Adrenal gland (tissue), 9 donors: ENCODE measurements at regions not wholly inside any gene's neighbourhood (a gene's known extent, or its start where the extent isn't known, plus 50 kb on each side); places are given as distances from the start of the nearest gene placed in this dataset.
A peak's percentile ranks its signal among the peaks of the same experiment; 100 is the strongest.

Source experiments
- DNase-seq, 7 donors: peaks; one replicate each; pipeline ENCODE4 v3.0.0-alpha.2; 2019 to 2020
- H3K27ac ChIP-seq, 5 donors: fragments of 200-600 bp; sonication (generic) in 4 of 5; 1 replicate in 3 of 5; 2 replicates in 2 of 5; pipeline versions ENCODE4 v1.5.1 to v1.8.0; 2016 to 2020; ENCODE audit warnings: mild to moderate bottlenecking in 1 of 5
- H3K27me3 ChIP-seq: fragments of 200-600 bp; 2 replicates; pipeline ENCODE4 v1.8.0; 2021
- H3K36me3 ChIP-seq, 2 donors: fragments of 200-600 bp; replicated peaks in 1 of 2; 1 replicate in 1 of 2; 2 replicates in 1 of 2; pipeline versions ENCODE4 v1.5.1 to v1.8.0; 2018 to 2022
- H3K4me1 ChIP-seq, 2 donors: fragments of 200-600 bp; replicated peaks in 1 of 2; 1 replicate in 1 of 2; 2 replicates in 1 of 2; pipeline versions ENCODE4 v1.5.1 to v1.8.0; 2018 to 2021
- H3K4me3 ChIP-seq, 4 donors: fragments of 200-600 bp; sonication (generic) in 3 of 4; one replicate each; pipeline ENCODE4 v1.5.1; 2016 to 2018
- H3K9me3 ChIP-seq, 3 donors: fragments of 200-600 bp; sonication (generic) in 1 of 3; replicated peaks in 1 of 3; 1 replicate in 2 of 3; 2 replicates in 1 of 3; pipeline versions ENCODE4 v1.5.1 to v1.8.0; 2016 to 2021
- POLR2A ChIP-seq, 2 donors: fragments of 450-650 bp; IDR thresholded peaks; one replicate each; pipeline ENCODE4 v1.6.1; 2017; ENCODE audit warnings: antibody characterized with exemption in 2 of 2, mild to moderate bottlenecking in 2 of 2, moderate library complexity in 1 of 2
- WGBS, 4 donors: extraction: QIAGEN DNeasy Blood & Tissue Kit in 2 of 4; methylation state at CpG; one replicate each; pipeline versions ENCODE4 v1.1.5 to v1.1.7; 2013 to 2017; 5-methylcytosine and 5-hydroxymethylcytosine counted together
- intact Hi-C, 2 donors: fragments of 100-400 bp; cut with DNase I; formaldehyde crosslinking; loops; one replicate each; pipeline versions ENCODE4 v1.14.1 to v1.15.0; 2022 to 2023
- TF ChIP-seq, protein P1 (sequence below), 6 experiments: fragments of 450-650 bp in 4 of 6; fragments of 200-600 bp in 2 of 6; sonication (generic) in 1 of 6; IDR thresholded peaks; 1 replicate in 5 of 6; 2 replicates in 1 of 6; pipeline versions ENCODE4 v1.5.1 to v1.8.0; 2016 to 2021; ENCODE audit warnings: antibody characterized with exemption in 6 of 6, mild to moderate bottlenecking in 2 of 6, moderate library complexity in 1 of 6
- donor health status: healthy with polysubstance abuse.
- donor health status: Bipolar disorder and iron deficiency.
- donor health status: DM: yes; HTN: yes; CAD: no.
- donor health status: DM: no; HTN: no; CAD: no.
- donor health status: DM: no; HTN: no; CAD: no.

DNA sequence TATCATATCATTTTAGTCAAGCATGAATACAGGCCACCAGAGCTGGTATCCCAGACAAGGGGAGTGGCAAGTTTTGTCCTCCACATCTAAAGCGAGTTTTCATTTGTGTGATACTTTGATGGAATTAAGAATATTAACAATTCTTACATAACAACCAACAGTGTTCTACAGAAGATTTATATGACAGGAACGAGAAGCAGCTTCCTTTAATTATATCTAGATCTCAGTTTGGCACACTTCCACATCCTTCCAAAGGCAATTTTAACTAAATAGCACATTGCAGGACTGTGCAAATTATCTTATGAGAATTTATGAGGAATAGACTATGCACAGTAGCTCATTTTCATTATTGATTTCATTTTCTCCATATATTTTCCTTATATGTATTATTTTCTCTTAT, 121.2 kb upstream of the GUCY1A1 start:
- no peak overlapping the region for H3K4me3 ChIP-seq
- no peak overlapping the region for H3K27ac ChIP-seq
- H3K9me3 ChIP-seq, result no peaks in the 10 kb centered on the region
- TF ChIP-seq, protein P1, sequence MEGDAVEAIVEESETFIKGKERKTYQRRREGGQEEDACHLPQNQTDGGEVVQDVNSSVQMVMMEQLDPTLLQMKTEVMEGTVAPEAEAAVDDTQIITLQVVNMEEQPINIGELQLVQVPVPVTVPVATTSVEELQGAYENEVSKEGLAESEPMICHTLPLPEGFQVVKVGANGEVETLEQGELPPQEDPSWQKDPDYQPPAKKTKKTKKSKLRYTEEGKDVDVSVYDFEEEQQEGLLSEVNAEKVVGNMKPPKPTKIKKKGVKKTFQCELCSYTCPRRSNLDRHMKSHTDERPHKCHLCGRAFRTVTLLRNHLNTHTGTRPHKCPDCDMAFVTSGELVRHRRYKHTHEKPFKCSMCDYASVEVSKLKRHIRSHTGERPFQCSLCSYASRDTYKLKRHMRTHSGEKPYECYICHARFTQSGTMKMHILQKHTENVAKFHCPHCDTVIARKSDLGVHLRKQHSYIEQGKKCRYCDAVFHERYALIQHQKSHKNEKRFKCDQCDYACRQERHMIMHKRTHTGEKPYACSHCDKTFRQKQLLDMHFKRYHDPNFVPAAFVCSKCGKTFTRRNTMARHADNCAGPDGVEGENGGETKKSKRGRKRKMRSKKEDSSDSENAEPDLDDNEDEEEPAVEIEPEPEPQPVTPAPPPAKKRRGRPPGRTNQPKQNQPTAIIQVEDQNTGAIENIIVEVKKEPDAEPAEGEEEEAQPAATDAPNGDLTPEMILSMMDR (IDR thresholded peaks at IDR 0.05), result no peak
- no peak for TF ChIP-seq POLR2A (IDR thresholded peaks at IDR 0.05)
- intact Hi-C loops, result no loop called here
- H3K27me3 ChIP-seq, result no peaks in the 10 kb centered on the region
- H3K4me1 ChIP-seq, result no peaks in the 10 kb centered on the region
- WGBS, 4 donors, result 29 to 46% (median 31%) methylated on average over 2 of the region's 2 CpGs
- no peaks in the 10 kb centered on the region for H3K36me3 ChIP-seq
- no peak for DNase-seq

DNA sequence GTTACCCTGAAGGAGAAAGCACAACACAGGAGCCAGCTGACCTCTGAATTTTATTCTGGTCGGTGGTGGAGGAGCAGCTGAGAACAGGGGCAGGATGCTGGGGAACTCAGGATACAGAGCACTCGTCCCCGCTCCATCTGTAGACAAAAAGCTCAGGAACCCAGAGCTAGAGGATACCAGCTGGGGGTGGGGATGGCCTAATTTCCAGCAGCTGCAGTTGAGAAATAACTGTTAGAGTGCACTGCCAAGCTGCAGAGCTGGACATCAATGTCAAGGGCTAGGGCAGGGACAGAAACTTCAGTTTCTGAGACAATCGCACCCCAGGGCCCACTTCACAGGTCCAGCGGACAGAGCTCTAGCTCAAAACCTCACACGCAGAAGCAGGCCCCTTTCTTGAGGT, 122.1 kb upstream of the GUCY1A1 start:
- Histone ChIP-seq H3K27ac (no peak overlapping the region), H3K36me3 (no peaks in the 10 kb centered on the region), H3K4me3 (no peak overlapping the region), H3K4me1 (no peaks in the 10 kb centered on the region), H3K27me3 (no peaks in the 10 kb centered on the region), H3K9me3 (no peaks in the 10 kb centered on the region)
- DNase-seq, result peak in 1 of 7 donors; percentile 4
- intact Hi-C loops, result no loop called here
- 61 to 73% (median 69%) methylated on average over 6 of the region's 6 CpGs for WGBS, 4 donors
- TF ChIP-seq POLR2A (IDR thresholded peaks at IDR 0.05), result no peak
- TF ChIP-seq, protein P1 (IDR thresholded peaks at IDR 0.05), result no peak

DNA sequence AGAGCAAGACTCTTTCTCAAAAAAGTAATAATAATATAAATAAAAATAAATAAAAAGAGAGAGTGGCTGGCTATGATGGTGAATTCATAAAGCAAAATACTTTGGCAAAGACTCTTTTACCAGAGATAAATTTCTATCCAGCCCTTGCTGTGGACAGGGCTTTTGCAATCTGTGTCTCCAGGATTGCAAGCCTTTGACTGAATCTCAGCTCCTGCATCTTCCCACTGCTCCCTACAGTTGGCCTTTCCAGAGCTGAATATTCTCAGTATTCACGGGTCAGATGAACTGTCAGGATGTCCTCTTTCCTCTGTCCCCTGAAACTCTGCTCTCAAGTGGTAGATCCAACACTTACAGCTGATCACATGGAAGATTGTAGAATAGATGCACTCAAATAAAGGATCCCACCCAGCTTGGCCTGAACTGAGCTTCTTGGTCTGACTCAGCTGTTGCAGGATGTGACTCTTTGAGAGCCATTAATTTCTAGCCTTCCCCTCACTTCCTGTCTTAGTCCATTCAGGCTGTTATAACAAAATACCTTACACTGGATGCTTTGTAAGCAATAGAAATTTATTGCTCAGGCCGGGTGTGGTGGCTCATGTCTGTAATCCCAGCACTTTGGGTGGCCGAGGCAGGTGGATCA, 123.4 kb upstream of the GUCY1A1 start:
- intact Hi-C loops, result no loop called here
- H3K27ac ChIP-seq, result peak overlapping the region in 1 of 5 donors; percentile 34
- no peaks in the 10 kb centered on the region for H3K9me3 ChIP-seq
- no peaks in the 10 kb centered on the region for H3K27me3 ChIP-seq
- 39 to 70% (median 57%) methylated on average over 3 of the region's 3 CpGs for WGBS, 4 donors
- no peaks in the 10 kb centered on the region for H3K4me1 ChIP-seq
- TF ChIP-seq POLR2A (IDR thresholded peaks at IDR 0.05), result no peak
- TF ChIP-seq, protein P1 (IDR thresholded peaks at IDR 0.05), result no peak
- H3K4me3 ChIP-seq, result no peak overlapping the region
- no peaks in the 10 kb centered on the region for H3K36me3 ChIP-seq
- DNase-seq, result peak in 1 of 7 donors; percentile 7

DNA sequence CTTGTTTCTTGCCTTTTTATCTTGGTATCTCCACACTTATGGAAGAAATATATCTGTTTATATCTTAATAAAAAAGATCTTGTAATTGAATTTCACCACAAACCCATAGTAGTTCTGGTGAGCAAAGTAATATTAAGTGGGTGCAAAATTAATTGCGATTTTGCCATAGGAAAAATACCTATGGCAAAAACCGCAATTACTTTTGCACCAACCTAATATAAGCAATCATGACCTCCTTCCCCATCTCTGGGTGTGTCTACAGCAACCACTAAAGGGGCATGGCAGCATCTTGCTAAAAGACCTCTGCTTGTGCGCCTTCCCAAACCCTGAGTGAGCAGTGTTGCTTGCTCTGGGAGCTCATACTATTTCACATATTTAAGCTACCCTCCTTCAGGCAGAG, 124.2 kb upstream of the GUCY1A1 start:
- 76 to 86% (median 83%) methylated on average over 3 of the region's 3 CpGs for WGBS, 4 donors
- intact Hi-C loops, result no loop called here
- Histone ChIP-seq H3K27me3 (no peaks in the 10 kb centered on the region), H3K9me3 (no peaks in the 10 kb centered on the region), H3K27ac (no peak overlapping the region), H3K4me3 (no peak overlapping the region), H3K36me3 (no peaks in the 10 kb centered on the region), H3K4me1 (no peaks in the 10 kb centered on the region)
- no peak for DNase-seq
- TF ChIP-seq POLR2A (IDR thresholded peaks at IDR 0.05), result no peak
- TF ChIP-seq, protein P1 (IDR thresholded peaks at IDR 0.05), result no peak
